Smooth muscle cell (in vitro differentiated cells): ENCODE measurements at regions not wholly inside any gene's neighbourhood (a gene's known extent, or its start where the extent isn't known, plus 50 kb on each side); places are given as distances from the start of the nearest gene placed in this dataset.

Source experiments
- DNase-seq: peaks from one replicate; lab custom pipeline; 2025; ENCODE audit not compliant: unreplicated experiment; lab: John Stamatoyannopoulos, UW
- H2AFZ ChIP-seq: fragments of 200-600 bp; sonication (generic); 2 replicates; pipeline ENCODE4 v1.6.0; 2016; ENCODE audit warnings: antibody characterized with exemption, low read depth, mild to moderate bottlenecking
- H3F3A ChIP-seq: fragments of 200-600 bp; sonication (generic); 2 replicates; pipeline ENCODE4 v1.6.0; 2017; ENCODE audit warnings: antibody characterized with exemption, low read depth
- H3K27ac ChIP-seq: fragments of 200-600 bp; sonication (generic); 2 replicates; pipeline ENCODE4 v1.5.1; 2016; ENCODE audit warnings: low read depth, mild to moderate bottlenecking
- H3K27me3 ChIP-seq: fragments of 200-600 bp; sonication (generic); 2 replicates; pipeline ENCODE4 v1.6.1; 2016; ENCODE audit warnings: low read depth, mild to moderate bottlenecking
- H3K36me3 ChIP-seq: fragments of 200-600 bp; sonication (generic); 2 replicates; pipeline ENCODE4 v1.5.1; 2016; ENCODE audit warnings: low read depth
- H3K4me1 ChIP-seq: fragments of 200-600 bp; sonication (generic); 2 replicates; pipeline ENCODE4 v1.5.1; 2016; ENCODE audit warnings: low read depth
- H3K4me2 ChIP-seq: fragments of 200-600 bp; sonication (generic); 2 replicates; pipeline ENCODE4 v1.6.0; 2016; ENCODE audit warnings: mild to moderate bottlenecking
- H3K4me3 ChIP-seq: fragments of 200-600 bp; sonication (generic); 2 replicates; pipeline ENCODE4 v1.5.1; 2016; ENCODE audit warnings: mild to moderate bottlenecking
- H3K79me2 ChIP-seq: fragments of 200-600 bp; sonication (generic); 2 replicates; pipeline ENCODE4 v1.6.0; 2016; ENCODE audit warnings: low read depth, mild to moderate bottlenecking
- H3K9ac ChIP-seq: fragments of 200-600 bp; sonication (generic); 2 replicates; pipeline ENCODE4 v1.6.0; 2016; ENCODE audit warnings: low read depth
- H3K9me3 ChIP-seq: fragments of 200-600 bp; sonication (generic); replicated peaks from 2 replicates; pipeline ENCODE4 v1.5.1; 2016; ENCODE audit warnings: low read depth
- H4K20me1 ChIP-seq: fragments of 200-600 bp; sonication (generic); 2 replicates; pipeline ENCODE4 v1.6.0; 2016; ENCODE audit warnings: low read depth
- WGBS: methylation state at CpG from one replicate; pipeline ENCODE4 v1.1.7; 2016; ENCODE audit warnings: low lambda C conversion rate; 5-methylcytosine and 5-hydroxymethylcytosine counted together
- TF ChIP-seq, protein P1 (sequence below): fragments of 200-600 bp; sonication (generic); IDR thresholded peaks from 2 replicates; pipeline ENCODE4 v1.5.1; 2017; ENCODE audit warnings: borderline replicate concordance, mild to moderate bottlenecking, antibody characterized with exemption; ENCODE audit not compliant: insufficient read depth, poor library complexity, severe bottlenecking

DNA sequence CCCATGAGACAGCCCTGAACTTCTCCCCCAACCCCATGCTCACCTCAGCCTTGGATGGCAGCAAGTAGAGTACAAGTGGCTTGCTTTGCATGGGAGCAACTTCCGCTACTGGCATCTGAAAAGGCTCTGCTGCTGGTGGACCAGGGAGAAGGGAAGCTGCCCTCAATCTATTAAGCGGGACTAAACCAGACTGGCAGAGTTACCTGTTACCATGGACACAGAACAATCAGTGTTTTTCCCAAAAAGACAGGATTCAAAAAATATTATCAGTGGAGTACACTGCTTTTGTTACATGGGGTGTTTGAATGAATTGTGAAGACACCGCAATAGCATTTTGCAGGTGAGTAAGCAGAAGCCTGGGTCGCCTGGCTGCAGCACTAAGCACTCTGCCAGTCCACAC, 631.4 kb upstream of the B3GAT1 start:
- no peak overlapping the region for H3K4me2 ChIP-seq
- TF ChIP-seq, protein P1, sequence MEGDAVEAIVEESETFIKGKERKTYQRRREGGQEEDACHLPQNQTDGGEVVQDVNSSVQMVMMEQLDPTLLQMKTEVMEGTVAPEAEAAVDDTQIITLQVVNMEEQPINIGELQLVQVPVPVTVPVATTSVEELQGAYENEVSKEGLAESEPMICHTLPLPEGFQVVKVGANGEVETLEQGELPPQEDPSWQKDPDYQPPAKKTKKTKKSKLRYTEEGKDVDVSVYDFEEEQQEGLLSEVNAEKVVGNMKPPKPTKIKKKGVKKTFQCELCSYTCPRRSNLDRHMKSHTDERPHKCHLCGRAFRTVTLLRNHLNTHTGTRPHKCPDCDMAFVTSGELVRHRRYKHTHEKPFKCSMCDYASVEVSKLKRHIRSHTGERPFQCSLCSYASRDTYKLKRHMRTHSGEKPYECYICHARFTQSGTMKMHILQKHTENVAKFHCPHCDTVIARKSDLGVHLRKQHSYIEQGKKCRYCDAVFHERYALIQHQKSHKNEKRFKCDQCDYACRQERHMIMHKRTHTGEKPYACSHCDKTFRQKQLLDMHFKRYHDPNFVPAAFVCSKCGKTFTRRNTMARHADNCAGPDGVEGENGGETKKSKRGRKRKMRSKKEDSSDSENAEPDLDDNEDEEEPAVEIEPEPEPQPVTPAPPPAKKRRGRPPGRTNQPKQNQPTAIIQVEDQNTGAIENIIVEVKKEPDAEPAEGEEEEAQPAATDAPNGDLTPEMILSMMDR, result no peak
- H4K20me1 ChIP-seq, result no peaks in the 10 kb centered on the region
- no peak overlapping the region for H3K9ac ChIP-seq
- no peaks in the 10 kb centered on the region for H3K79me2 ChIP-seq
- no peak overlapping the region for H3K4me3 ChIP-seq
- no peaks in the 10 kb centered on the region for H3K9me3 ChIP-seq
- H3K27me3 ChIP-seq, result no peaks in the 10 kb centered on the region
- no peak for DNase-seq
- H3K36me3 ChIP-seq, result no peaks in the 10 kb centered on the region
- no peak overlapping the region for H2AFZ ChIP-seq
- H3K4me1 ChIP-seq, result no peaks in the 10 kb centered on the region
- no peak overlapping the region for H3K27ac ChIP-seq
- 94% methylated on average over 4 of the region's 4 CpGs for WGBS
- H3F3A ChIP-seq, result no peaks in the 10 kb centered on the region

DNA sequence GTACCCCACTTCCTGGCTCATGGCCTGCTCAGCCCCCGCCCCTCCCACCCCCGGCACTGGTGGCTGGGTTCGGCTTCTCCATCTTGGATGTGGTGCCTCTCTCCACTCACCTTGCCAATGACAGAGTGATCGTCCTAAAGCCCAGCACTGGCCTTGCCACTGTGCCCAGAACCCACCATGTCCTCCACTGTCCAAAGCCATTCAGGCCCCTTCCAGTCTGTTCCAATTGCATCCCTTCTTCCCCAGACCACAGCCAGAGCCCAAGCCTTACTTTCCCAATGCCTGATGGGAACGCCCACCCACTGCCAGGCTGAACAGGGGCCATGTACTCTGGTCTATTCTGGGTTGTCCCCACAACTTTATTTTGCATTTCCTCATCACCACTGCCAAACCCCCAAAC, 625.8 kb upstream of the B3GAT1 start:
- Histone ChIP-seq H3K27ac (no peak overlapping the region), H3K4me3 (no peak overlapping the region), H3K79me2 (no peaks in the 10 kb centered on the region), H3K4me2 (no peak overlapping the region), H3K9me3 (no peaks in the 10 kb centered on the region), H2AFZ (no peak overlapping the region), H3K27me3 (no peaks in the 10 kb centered on the region), H3K9ac (no peak overlapping the region), H3F3A (no peaks in the 10 kb centered on the region), H4K20me1 (no peaks in the 10 kb centered on the region), H3K4me1 (no peaks in the 10 kb centered on the region), H3K36me3 (no peaks in the 10 kb centered on the region)
- TF ChIP-seq, protein P1, result no peak
- DNase-seq, result no peak
- WGBS, result 67% methylated on average over 2 of the region's 5 CpGs

DNA sequence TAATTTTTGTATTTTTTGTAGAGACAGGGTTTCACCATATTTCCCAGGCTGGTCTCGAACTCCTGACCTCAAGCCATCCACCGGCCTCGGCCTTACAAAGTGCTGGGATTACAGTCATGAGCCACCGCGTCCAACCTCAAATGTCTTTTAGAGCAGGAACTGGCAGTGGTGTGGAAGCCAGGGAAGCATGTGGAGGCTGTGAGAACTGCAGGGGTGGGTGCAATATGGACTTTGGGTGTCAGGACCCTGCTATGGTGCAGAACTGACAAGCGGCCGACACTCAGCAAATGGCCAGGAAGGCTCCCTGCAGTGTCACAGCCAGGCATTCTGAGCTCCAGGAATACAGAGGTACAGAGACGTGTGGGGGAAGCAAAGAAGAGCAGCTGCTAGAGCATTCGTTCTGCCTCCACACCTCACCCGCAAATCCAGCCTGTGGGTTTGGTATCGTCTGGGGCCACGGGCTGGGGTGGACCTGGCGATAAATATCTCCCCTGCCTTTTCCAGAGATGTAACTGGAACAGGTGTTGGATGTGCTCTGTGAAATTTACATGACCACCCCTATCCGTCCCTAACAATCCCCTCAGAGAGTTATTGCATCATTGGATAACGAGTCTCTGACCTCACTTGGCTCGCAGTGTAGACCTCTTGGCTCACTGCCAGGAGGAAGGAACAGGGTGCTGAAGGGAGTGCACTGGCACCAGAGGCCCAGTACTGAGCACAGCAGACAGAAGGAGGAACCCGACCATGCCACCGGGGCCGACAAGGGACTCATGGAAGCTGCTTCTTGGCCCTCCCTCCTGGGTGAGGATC, 624.7 kb upstream of the B3GAT1 start:
- TF ChIP-seq, protein P1, result no peak
- WGBS, result 85% methylated on average over 19 of the region's 19 CpGs
- H2AFZ ChIP-seq, result no peak overlapping the region

DNA sequence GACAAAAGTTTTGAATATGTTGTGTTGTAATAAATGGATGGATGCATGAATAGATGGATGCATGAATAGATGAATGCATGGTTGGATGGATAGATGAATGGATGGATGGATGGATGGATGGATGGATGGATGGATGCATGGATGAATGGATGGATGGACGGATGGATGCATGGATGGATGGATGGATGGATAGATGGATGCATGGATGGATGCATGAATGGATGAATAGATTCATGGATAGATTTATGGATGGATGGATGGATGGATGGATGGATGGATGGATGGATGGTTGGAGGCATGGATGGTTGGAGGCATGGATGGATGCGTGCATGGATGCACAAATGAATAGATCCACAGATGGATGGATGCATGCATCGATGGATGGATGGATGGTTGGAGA, 623.2 kb upstream of the B3GAT1 start:
- no peak overlapping the region for H2AFZ ChIP-seq
- H3K79me2 ChIP-seq, result no peaks in the 10 kb centered on the region

More for the DNA sequence above, 624.7 kb upstream of the B3GAT1 start:
- Histone ChIP-seq H3K79me2 (no peaks in the 10 kb centered on the region), H3K27me3 (no peaks in the 10 kb centered on the region), H3K4me3 (no peak overlapping the region), H3K4me2 (no peak overlapping the region), H4K20me1 (no peaks in the 10 kb centered on the region), H3K9me3 (no peaks in the 10 kb centered on the region), H3F3A (no peaks in the 10 kb centered on the region), H3K9ac (no peak overlapping the region), H3K27ac (no peak overlapping the region), H3K36me3 (no peaks in the 10 kb centered on the region), H3K4me1 (no peaks in the 10 kb centered on the region)
- no peak for DNase-seq

More for the DNA sequence above, 623.2 kb upstream of the B3GAT1 start:
- no peaks in the 10 kb centered on the region for H3K27me3 ChIP-seq
- no peak overlapping the region for H3K4me2 ChIP-seq
- H3K9ac ChIP-seq, result no peak overlapping the region
- no peak overlapping the region for H3K27ac ChIP-seq
- TF ChIP-seq, protein P1, result no peak
- no peaks in the 10 kb centered on the region for H3K9me3 ChIP-seq
- 90% methylated on average over 3 of the region's 3 CpGs for WGBS
- no peaks in the 10 kb centered on the region for H3K4me1 ChIP-seq
- H3K36me3 ChIP-seq, result no peaks in the 10 kb centered on the region
- no peaks in the 10 kb centered on the region for H3F3A ChIP-seq
- no peaks in the 10 kb centered on the region for H4K20me1 ChIP-seq
- H3K4me3 ChIP-seq, result no peak overlapping the region
- no peak for DNase-seq
